Panc1 (cell line): ENCODE measurements at regions not wholly inside any gene's neighbourhood (a gene's known extent, or its start where the extent isn't known, plus 50 kb on each side); places are given as distances from the start of the nearest gene placed in this dataset.

Experiments used
- ATAC-seq: fragments of 200-7000 bp; cut with Tn5 transposase; 2 replicates; pipeline ENCODE4 v1.9.1; 2020; ENCODE audit warnings: mild to moderate bottlenecking, moderate library complexity
- BruUV-seq: library from RNA; stranded (reverse); fragments of 400-500 nt; replicated peaks from 2 replicates; lab custom pipeline; 2021; lab: Mats Ljungman, UMichigan
- CTCF ChIA-PET: fragments of 300-600 bp; sonication (Branson Sonifier 250); formaldehyde crosslinking; loops from one replicate; lab custom pipeline; 2022; ENCODE audit warnings: antibody characterized with exemption; lab: Charles Lee
- POLR2A ChIA-PET: fragments of 300-600 bp; sonication (Branson Sonifier 250); formaldehyde crosslinking; loops from one replicate; lab custom pipeline; 2022; ENCODE audit warnings: antibody characterized with exemption; lab: Charles Lee
- DNase-seq: peaks from one replicate; pipeline ENCODE4 v3.0.0-alpha.2; 2010; ENCODE audit warnings: low read depth, low spot score
- H3K27ac ChIP-seq: 2 replicates; pipeline ENCODE4 v1.5.1; 2011; ENCODE audit warnings: mild to moderate bottlenecking, low read length, inconsistent platforms
- H3K27me3 ChIP-seq: fragments of 200-500 bp; sonication (Bioruptor generic); 2 replicates; pipeline ENCODE4 v1.6.0; 2014; ENCODE audit warnings: low read length, inconsistent platforms; ENCODE audit not compliant: control insufficient read depth, insufficient read depth
- H3K36me3 ChIP-seq: fragments of 200-500 bp; sonication (Bioruptor generic); 2 replicates; pipeline ENCODE4 v1.5.1; 2014; ENCODE audit warnings: inconsistent platforms, mild to moderate bottlenecking, low read length, moderate library complexity; ENCODE audit not compliant: control insufficient read depth, insufficient read depth
- H3K4me1 ChIP-seq: 2 replicates; pipeline ENCODE4 v1.5.1; 2011; ENCODE audit warnings: inconsistent platforms, mild to moderate bottlenecking, low read length, moderate library complexity; ENCODE audit not compliant: control insufficient read depth, insufficient read depth
- H3K4me3 ChIP-seq, 2 experiments: 2 replicates each; pipeline ENCODE4 v1.5.1; 2011 to 2012; ENCODE audit warnings: low read depth in 2 of 2, low read length in 2 of 2, mild to moderate bottlenecking in 2 of 2, inconsistent platforms in 1 of 2, moderate library complexity in 1 of 2
- H3K9me3 ChIP-seq: fragments of 200-500 bp; sonication (Bioruptor generic); 2 replicates; pipeline ENCODE4 v1.5.1; 2014; ENCODE audit warnings: low read depth, mild to moderate bottlenecking, inconsistent platforms, low read length, moderate library complexity; ENCODE audit not compliant: control insufficient read depth, insufficient read depth
- CTCF ChIP-seq: fragments of 450-650 bp; IDR thresholded peaks from 2 replicates; pipeline ENCODE4 v1.5.1; 2017; ENCODE audit warnings: mild to moderate bottlenecking
- POLR2AphosphoS5 ChIP-seq: IDR thresholded peaks from 2 replicates; pipeline ENCODE4 v1.6.1; 2012; ENCODE audit warnings: mild to moderate bottlenecking, low read depth, low read length, moderate library complexity
- REST ChIP-seq, 2 experiments: IDR thresholded peaks; 2 replicates each; pipeline ENCODE4 v1.6.1; 2011 to 2012; ENCODE audit warnings: low read depth in 2 of 2, control low read depth in 1 of 2, low read length in 1 of 2, mild to moderate bottlenecking in 1 of 2, moderate library complexity in 1 of 2; ENCODE audit not compliant: insufficient read depth in 1 of 2
- SIN3A ChIP-seq: IDR thresholded peaks from 2 replicates; pipeline ENCODE4 v1.6.1; 2012; ENCODE audit warnings: low read depth, mild to moderate bottlenecking, low read length, moderate library complexity, borderline replicate concordance; ENCODE audit not compliant: insufficient read depth
- TCF7L2 ChIP-seq: IDR thresholded peaks from 2 replicates; pipeline ENCODE4 v1.6.1; 2011; ENCODE audit warnings: mild to moderate bottlenecking, low read depth, low read length, inconsistent platforms
- in situ Hi-C: cut with HindIII; loops from 2 replicates; pipeline ENCODE4 v1.10.0; 2016; ENCODE audit warnings: low sequenced_read_pairs, low pct_unique_long_range_greater_than_20kb
- intact Hi-C: fragments of 100-400 bp; cut with micrococcal nuclease; formaldehyde crosslinking; loops from one replicate; pipeline ENCODE4 v1.10.0; 2022; ENCODE audit not compliant: unreplicated experiment

- ChIA-PET POLR2A (no interaction called here), CTCF (no interaction called here)
- no peak for ATAC-seq
- no peak overlapping the region for H3K27ac ChIP-seq
- H3K4me3 ChIP-seq, result no peak overlapping the region
- in situ Hi-C loops (no loop called here), intact Hi-C loops (no loop called here)
- TF ChIP-seq REST (IDR thresholded peaks at IDR 0.05; ENCODE audit: insufficient read depth in 1 of 2, low read depth in 2 of 2, low read length in 1 of 2), result no peak
- TF ChIP-seq POLR2AphosphoS5, result no peak
- no peak for TF ChIP-seq SIN3A
- TF ChIP-seq CTCF, result no peak
- TF ChIP-seq TCF7L2, result no peak
- H3K4me1 ChIP-seq, result no peaks in the 10 kb centered on the region
- no peaks in the 10 kb centered on the region for H3K27me3 ChIP-seq
- BruUV-seq, result no TSS peak
- H3K36me3 ChIP-seq, result no peaks in the 10 kb centered on the region
- no peaks in the 10 kb centered on the region for H3K9me3 ChIP-seq
- no peak for DNase-seq
Observed at GRCh38 chr5:110903966-110904365, 165.2 kb downstream of the SLC25A46 start.

- no peaks in the 10 kb centered on the region for H3K4me1 ChIP-seq
- no peak overlapping the region for H3K4me3 ChIP-seq
- TF ChIP-seq TCF7L2 (no peak), REST (IDR thresholded peaks at IDR 0.05; ENCODE audit: insufficient read depth in 1 of 2, low read depth in 2 of 2, low read length in 1 of 2) (no peak), POLR2AphosphoS5 (no peak), SIN3A (no peak), CTCF (no peak)
- no peak for ATAC-seq
- no peak for DNase-seq
- intact Hi-C loops (no loop called here), in situ Hi-C loops (no loop called here)
- BruUV-seq, result no TSS peak
- ChIA-PET POLR2A (no interaction called here), CTCF (no interaction called here)
- H3K9me3 ChIP-seq, result no peaks in the 10 kb centered on the region
- no peaks in the 10 kb centered on the region for H3K27me3 ChIP-seq
- H3K36me3 ChIP-seq, result no peaks in the 10 kb centered on the region
- no peak overlapping the region for H3K27ac ChIP-seq
Observed at GRCh38 chr5:110908848-110909247, 162.7 kb upstream of the TSLP start.
